Transverse colon (tissue), 4 donors: ENCODE measurements at regions not wholly inside any gene's neighbourhood (a gene's known extent, or its start where the extent isn't known, plus 50 kb on each side); places are given as distances from the start of the nearest gene placed in this dataset.

Experiments
- CTCF ChIP-seq, 5 experiments: fragments of 200-600 bp in 3 of 5; fragments of 450-650 bp in 2 of 5; sonication (generic) in 3 of 5; IDR thresholded peaks; 1 replicate in 2 of 5; 2 replicates in 3 of 5; pipeline ENCODE4 v1.5.1; 2016 to 2017; ENCODE audit warnings: antibody characterized with exemption in 5 of 5, inconsistent platforms in 3 of 5, mild to moderate bottlenecking in 2 of 5, moderate library complexity in 1 of 5
- EP300 ChIP-seq: sonication (generic); formaldehyde crosslinking; IDR thresholded peaks from one replicate; pipeline ENCODE4 v1.6.1; 2017; ENCODE audit warnings: antibody characterized with exemption, low read depth
- POLR2A ChIP-seq: fragments of 450-650 bp; IDR thresholded peaks from one replicate; pipeline ENCODE4 v1.6.1; 2016; ENCODE audit warnings: antibody characterized with exemption, mild to moderate bottlenecking, moderate library complexity
- POLR2AphosphoS5 ChIP-seq, 3 donors: sonication (generic); formaldehyde crosslinking; IDR thresholded peaks; one replicate each; pipeline ENCODE4 v1.6.1; 2016; ENCODE audit warnings: antibody characterized with exemption in 3 of 3

- TF ChIP-seq CTCF (IDR thresholded peaks at IDR 0.05) (no peak), POLR2AphosphoS5 (IDR thresholded peaks at IDR 0.05) (no peak), POLR2A (no peak), EP300 (no peak)
These were observed 1351.1 kb downstream of the BRD1 start for GRCh38 chr22:48476577-48476976.
